ENCODE measurements at regions not wholly inside any gene's neighbourhood (a gene's known extent, or its start where the extent isn't known, plus 50 kb on each side); places are given as distances from the start of the nearest gene placed in this dataset.
A peak's percentile ranks its signal among the peaks of the same experiment; 100 is the strongest.

DNA sequence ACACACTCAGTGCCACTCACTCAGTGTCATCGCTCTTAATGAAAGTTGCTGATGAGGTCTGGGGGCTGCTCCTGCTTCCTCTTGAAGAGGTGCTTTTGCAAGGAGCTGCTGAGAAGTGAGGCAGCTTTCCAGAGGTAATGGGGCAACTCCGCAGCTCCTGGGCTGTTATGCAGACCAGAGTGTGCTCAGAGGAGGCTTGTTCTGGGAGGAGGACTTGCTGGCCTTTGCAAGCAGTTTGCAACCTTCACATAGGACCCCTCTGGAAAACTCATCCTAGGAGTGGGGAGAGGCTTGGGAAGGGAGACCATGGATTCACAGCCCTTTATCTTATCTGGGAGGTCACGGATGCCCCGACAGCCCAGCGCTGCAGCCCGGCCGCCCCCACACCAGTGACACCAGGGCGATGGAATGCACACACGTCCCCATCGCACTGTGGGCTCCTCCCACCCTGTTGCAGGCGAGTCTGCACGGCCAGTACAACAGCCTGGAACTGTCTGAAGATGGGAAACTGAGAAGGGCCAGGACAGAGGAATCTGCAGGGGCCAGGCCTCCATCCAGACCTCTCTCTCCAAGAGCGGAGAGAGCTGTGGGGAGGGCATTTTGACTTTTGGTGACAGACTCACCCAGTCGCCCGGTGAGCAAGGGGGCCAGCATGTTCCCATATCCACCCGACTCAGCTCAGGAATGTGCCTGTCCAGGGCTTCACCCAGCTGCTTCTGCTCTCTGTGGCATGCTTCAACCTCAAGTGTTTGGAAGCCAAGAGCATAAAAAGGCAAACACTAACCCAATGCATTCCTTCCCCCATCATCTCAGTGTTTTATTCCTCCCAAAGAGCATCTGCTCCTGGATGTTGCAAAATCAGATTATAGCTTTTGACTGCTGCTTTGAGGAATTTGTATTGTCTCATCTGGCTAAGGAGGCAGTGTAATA is 78.6 kb upstream of the ZNF469 start:
- DNase-seq = peak in 2 of 3 donors; percentile 6 to 53
- H3K4me3 ChIP-seq = no peak overlapping the region
- ATAC-seq = peak; percentile 37
- intact Hi-C loops (cut with DNase I, micrococcal nuclease) = no loop called here
- H3K9me3 ChIP-seq = no peaks in the 10 kb centered on the region
- H3K36me3 ChIP-seq (ENCODE audit: low read depth) = no peaks in the 10 kb centered on the region
- TF ChIP-seq, protein P1, sequence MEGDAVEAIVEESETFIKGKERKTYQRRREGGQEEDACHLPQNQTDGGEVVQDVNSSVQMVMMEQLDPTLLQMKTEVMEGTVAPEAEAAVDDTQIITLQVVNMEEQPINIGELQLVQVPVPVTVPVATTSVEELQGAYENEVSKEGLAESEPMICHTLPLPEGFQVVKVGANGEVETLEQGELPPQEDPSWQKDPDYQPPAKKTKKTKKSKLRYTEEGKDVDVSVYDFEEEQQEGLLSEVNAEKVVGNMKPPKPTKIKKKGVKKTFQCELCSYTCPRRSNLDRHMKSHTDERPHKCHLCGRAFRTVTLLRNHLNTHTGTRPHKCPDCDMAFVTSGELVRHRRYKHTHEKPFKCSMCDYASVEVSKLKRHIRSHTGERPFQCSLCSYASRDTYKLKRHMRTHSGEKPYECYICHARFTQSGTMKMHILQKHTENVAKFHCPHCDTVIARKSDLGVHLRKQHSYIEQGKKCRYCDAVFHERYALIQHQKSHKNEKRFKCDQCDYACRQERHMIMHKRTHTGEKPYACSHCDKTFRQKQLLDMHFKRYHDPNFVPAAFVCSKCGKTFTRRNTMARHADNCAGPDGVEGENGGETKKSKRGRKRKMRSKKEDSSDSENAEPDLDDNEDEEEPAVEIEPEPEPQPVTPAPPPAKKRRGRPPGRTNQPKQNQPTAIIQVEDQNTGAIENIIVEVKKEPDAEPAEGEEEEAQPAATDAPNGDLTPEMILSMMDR (IDR thresholded peaks at IDR 0.05) = no peak
- H3K4me1 ChIP-seq (ENCODE audit: low read depth) = no peaks in the 10 kb centered on the region

DNA sequence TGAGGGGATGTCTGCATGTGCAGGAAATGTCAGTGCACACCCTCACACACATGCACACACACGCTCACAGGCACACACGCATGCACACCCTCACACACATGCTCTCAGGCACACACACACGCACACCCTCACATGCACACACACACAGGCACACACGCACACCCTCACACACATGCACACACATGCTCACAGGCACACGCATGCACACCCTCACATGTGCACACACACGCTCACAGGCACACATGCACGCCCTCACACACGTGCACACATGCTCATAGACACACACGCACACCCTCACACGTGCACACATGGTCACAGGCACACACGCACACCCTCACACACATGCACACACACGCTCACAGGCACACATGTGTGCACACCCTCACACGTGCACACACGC is 77.6 kb upstream of the ZNF469 start:
- H3K9me3 ChIP-seq = no peaks in the 10 kb centered on the region
- intact Hi-C loops (cut with DNase I, micrococcal nuclease) = no loop called here
- no peak for ATAC-seq
- no peaks in the 10 kb centered on the region for H3K4me1 ChIP-seq (ENCODE audit: low read depth)
- H3K4me3 ChIP-seq = no peak overlapping the region
- peak in 1 of 3 donors; percentile 22 for DNase-seq
- TF ChIP-seq, protein P1 (IDR thresholded peaks at IDR 0.05) = no peak
- no peaks in the 10 kb centered on the region for H3K36me3 ChIP-seq (ENCODE audit: low read depth)

DNA sequence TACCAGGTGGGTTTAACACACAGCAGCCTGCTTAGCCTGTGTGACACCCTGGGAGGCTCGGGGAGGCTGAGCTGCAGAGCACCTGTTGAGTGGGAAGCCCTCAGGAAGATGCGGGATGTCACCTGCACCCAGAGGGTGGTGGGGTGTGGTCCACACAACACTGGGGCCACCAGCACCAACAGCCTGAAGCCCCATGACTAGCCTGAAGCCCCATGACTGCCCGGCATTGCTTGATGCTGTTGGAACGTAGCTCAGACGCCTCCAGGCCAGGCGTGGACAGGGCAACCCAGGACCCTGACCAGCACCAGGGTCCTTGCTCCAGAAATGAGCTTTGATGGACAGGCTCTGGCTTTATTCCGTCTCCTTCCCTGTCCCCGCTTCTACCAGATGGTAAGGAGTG is 76.3 kb upstream of the ZNF469 start:
- TF ChIP-seq, protein P1 (IDR thresholded peaks at IDR 0.05) = no peak
- Histone ChIP-seq H3K4me1 (ENCODE audit: low read depth) (no peaks in the 10 kb centered on the region), H3K36me3 (ENCODE audit: low read depth) (no peaks in the 10 kb centered on the region), H3K4me3 (no peak overlapping the region), H3K9me3 (no peaks in the 10 kb centered on the region)
- DNase-seq (peak in 1 of 3 donors; percentile 27), ATAC-seq (no peak)
- intact Hi-C loops (cut with DNase I, micrococcal nuclease) = no loop called here

DNA sequence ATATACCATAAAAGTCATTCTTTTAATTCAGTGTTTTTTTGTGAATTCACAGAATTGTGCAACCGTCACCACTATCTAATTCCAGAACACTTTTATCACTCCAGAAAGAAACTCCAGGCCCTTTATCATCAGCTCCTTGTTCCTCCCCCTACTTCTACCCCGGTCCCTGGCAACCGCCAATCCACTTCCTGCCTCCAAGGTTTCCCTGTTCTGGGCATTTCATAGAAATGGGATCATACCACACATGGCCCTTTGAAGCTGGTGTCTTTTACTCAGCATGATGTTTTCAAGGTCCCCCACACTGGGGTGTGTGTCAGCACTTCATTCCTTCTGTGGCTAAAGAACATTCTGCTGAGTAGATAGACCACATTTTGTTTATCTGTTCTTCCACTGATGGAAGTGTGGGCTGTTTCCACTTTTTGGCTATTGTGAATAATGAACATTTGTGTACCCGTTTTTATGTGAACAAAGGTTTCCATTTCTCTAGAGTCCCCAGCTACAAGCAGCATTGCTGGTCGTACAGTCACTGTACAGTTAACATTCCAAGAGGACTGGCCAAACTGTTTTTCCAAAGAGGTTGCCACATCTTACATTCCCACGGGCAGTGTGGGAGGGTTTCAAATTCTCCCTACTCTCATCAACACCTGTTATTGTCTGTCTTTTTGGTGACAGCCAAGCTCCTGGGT is 75.8 kb upstream of the ZNF469 start:
- intact Hi-C loops (cut with DNase I, micrococcal nuclease) = no loop called here
- Histone ChIP-seq H3K36me3 (ENCODE audit: low read depth) (no peaks in the 10 kb centered on the region), H3K9me3 (no peaks in the 10 kb centered on the region), H3K4me1 (ENCODE audit: low read depth) (no peaks in the 10 kb centered on the region), H3K4me3 (no peak overlapping the region)
- TF ChIP-seq, protein P1 (IDR thresholded peaks at IDR 0.05) = no peak
- ATAC-seq = no peak
- DNase-seq = peak in 1 of 3 donors; percentile 29

DNA sequence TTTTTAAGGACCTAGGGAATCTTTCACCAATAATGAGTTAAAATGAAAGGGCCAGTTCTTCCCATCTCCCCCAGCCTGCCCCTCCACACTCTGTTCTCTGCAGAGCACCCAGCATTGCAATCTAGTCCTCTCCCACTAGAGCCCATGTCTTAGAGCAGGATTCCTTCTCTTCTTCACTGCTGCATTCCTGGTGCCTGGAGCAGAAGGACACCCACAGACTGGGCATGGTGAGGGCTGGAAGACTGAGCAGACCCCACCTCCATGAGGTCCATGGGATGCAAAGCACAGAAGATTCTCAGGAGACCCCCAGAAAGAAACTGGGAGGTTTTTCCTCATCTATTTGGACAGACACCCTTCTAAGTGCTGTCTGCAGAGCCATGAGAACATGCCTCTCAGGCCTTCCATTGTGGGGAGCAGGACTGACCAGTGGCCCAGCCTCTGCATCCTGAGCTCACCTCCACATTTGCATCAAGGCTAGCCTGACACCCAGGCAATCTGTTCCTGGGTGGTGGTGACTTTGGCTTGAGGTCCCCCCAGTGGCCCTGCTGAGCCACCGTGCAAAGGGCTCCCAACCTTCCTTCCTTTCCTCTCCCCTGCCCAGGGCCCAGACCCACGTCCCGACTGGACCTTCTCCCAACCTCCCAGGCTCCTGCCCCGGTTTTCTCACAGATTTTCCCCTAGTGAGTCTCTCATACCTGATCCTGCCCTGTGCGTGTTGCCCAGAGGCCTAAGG is 74.2 kb upstream of the ZNF469 start:
- no peaks in the 10 kb centered on the region for H3K9me3 ChIP-seq
- TF ChIP-seq, protein P1 (IDR thresholded peaks at IDR 0.05) = no peak
- no peak overlapping the region for H3K4me3 ChIP-seq
- intact Hi-C loops (cut with DNase I, micrococcal nuclease) = no loop called here
- no peak for ATAC-seq
- peak in 2 of 3 donors; percentile 1 to 26 for DNase-seq
- no peaks in the 10 kb centered on the region for H3K36me3 ChIP-seq (ENCODE audit: low read depth)
- H3K4me1 ChIP-seq (ENCODE audit: low read depth) = no peaks in the 10 kb centered on the region
